ENCODE measurements at regions not wholly inside any gene's neighbourhood (a gene's known extent, or its start where the extent isn't known, plus 50 kb on each side); places are given as distances from the start of the nearest gene placed in this dataset.

- Mint-ChIP-seq H3K27me3 (ENCODE audit: insufficient read depth) (peaks cover under 1% of the 10 kb centered on the region), H3K9me3 (peaks cover 64% of the 10 kb centered on the region), H3K4me1 (ENCODE audit: low read depth) (no peaks in the 10 kb centered on the region), H3K36me3 (ENCODE audit: low read depth) (peaks cover 7% of the 10 kb centered on the region), H3K4me3 (no peak overlapping the region), H3K27ac (no peak overlapping the region)
- DNase-seq: no peak
- no peak for TF ChIP-seq CTCF (IDR thresholded peaks at IDR 0.05)
These were observed 282.1 kb downstream of the BRD1 start for GRCh38 chr22:49545606-49546005.

- Mint-ChIP-seq H3K9me3 (peaks cover 65% of the 10 kb centered on the region), H3K36me3 (ENCODE audit: low read depth) (peaks cover 5% of the 10 kb centered on the region; the same call in 1 of the 2 replicates), H3K4me1 (ENCODE audit: low read depth) (no peaks in the 10 kb centered on the region), H3K27me3 (ENCODE audit: insufficient read depth) (no peaks in the 10 kb centered on the region; the same call in 1 of the 2 replicates), H3K27ac (no peak overlapping the region), H3K4me3 (no peak overlapping the region)
- no peak for DNase-seq
- TF ChIP-seq CTCF (IDR thresholded peaks at IDR 0.05): no peak
These were observed 283.4 kb downstream of the BRD1 start for GRCh38 chr22:49544286-49544685.

- TF ChIP-seq CTCF (IDR thresholded peaks at IDR 0.05): no peak
- no peaks in the 10 kb centered on the region; the same call in 1 of the 2 replicates for H3K27me3 Mint-ChIP-seq (ENCODE audit: insufficient read depth)
- peaks cover 65% of the 10 kb centered on the region for H3K9me3 Mint-ChIP-seq
- peaks cover 8% of the 10 kb centered on the region; the same call in 1 of the 2 replicates for H3K36me3 Mint-ChIP-seq (ENCODE audit: low read depth)
- DNase-seq: no peak
- no peaks in the 10 kb centered on the region for H3K4me1 Mint-ChIP-seq (ENCODE audit: low read depth)
- no peak overlapping the region for H3K4me3 Mint-ChIP-seq
- no peak overlapping the region for H3K27ac Mint-ChIP-seq
These were observed 283.8 kb downstream of the BRD1 start for GRCh38 chr22:49543876-49544275.

- Mint-ChIP-seq H3K36me3 (ENCODE audit: low read depth) (peaks cover 4% of the 10 kb centered on the region; the same call in 1 of the 2 replicates), H3K27ac (no peak overlapping the region)
- TF ChIP-seq CTCF (IDR thresholded peaks at IDR 0.05): no peak
These were observed 285.9 kb downstream of the BRD1 start for GRCh38 chr22:49541693-49542230.

GRCh38 chr22:49540913-49541692, 286.6 kb downstream of the BRD1 start:
- DNase-seq: no peak
- Mint-ChIP-seq H3K27me3 (ENCODE audit: insufficient read depth) (no peaks in the 10 kb centered on the region; the same call in 1 of the 2 replicates), H3K4me1 (ENCODE audit: low read depth) (no peaks in the 10 kb centered on the region), H3K9me3 (peaks cover 63% of the 10 kb centered on the region), H3K36me3 (ENCODE audit: low read depth) (peaks cover 4% of the 10 kb centered on the region; the same call in 1 of the 2 replicates), H3K4me3 (no peak overlapping the region), H3K27ac (no peak overlapping the region)
- no peak for TF ChIP-seq CTCF (IDR thresholded peaks at IDR 0.05)

More at GRCh38 chr22:49541693-49542230, 285.9 kb downstream of the BRD1 start:
- DNase-seq: no peak
- H3K4me1 Mint-ChIP-seq (ENCODE audit: low read depth): no peaks in the 10 kb centered on the region
- H3K27me3 Mint-ChIP-seq (ENCODE audit: insufficient read depth): no peaks in the 10 kb centered on the region; the same call in 1 of the 2 replicates
- H3K4me3 Mint-ChIP-seq: no peak overlapping the region
- peaks cover 63% of the 10 kb centered on the region for H3K9me3 Mint-ChIP-seq
